ENCODE measurements at regions not wholly inside any gene's neighbourhood (a gene's known extent, or its start where the extent isn't known, plus 50 kb on each side); places are given as distances from the start of the nearest gene placed in this dataset.

- H4K5ac ChIP-seq (ENCODE audit: low read depth, low read length): no peak overlapping the region
- no peak overlapping the region for H3K9ac ChIP-seq (ENCODE audit: low read depth, low read length)
- H3K27me3 ChIP-seq (ENCODE audit: control insufficient read depth, insufficient read depth, low read length): peaks cover 7% of the 10 kb centered on the region
- H2BK5ac ChIP-seq (ENCODE audit: low read depth, low read length, poor library complexity, severe bottlenecking): no peak overlapping the region
- TF ChIP-seq MAFK (IDR thresholded peaks at IDR 0.05; ENCODE audit: low read depth, low read length) (no peak), CHD1 (IDR thresholded peaks at IDR 0.05; ENCODE audit: low read depth, low read length) (no peak), RFX5 (IDR thresholded peaks at IDR 0.05; ENCODE audit: low read depth, low read length) (no peak), RAD21 (IDR thresholded peaks at IDR 0.05; ENCODE audit: low read length) (no peak), RCOR1 (IDR thresholded peaks at IDR 0.05; ENCODE audit: insufficient replicate concordance, low read length) (no peak), SMC3 (IDR thresholded peaks at IDR 0.05; ENCODE audit: low read depth, low read length) (no peak), MXI1 (IDR thresholded peaks at IDR 0.05; ENCODE audit: borderline replicate concordance, low read depth, low read length) (no peak), FOS (IDR thresholded peaks at IDR 0.05; ENCODE audit: low read depth, low read length) (no peak), CEBPB (IDR thresholded peaks at IDR 0.05; ENCODE audit: low read depth, low read length) (no peak), MAZ (IDR thresholded peaks at IDR 0.05; ENCODE audit: borderline replicate concordance, low read depth, low read length) (no peak), POLR2A (IDR thresholded peaks at IDR 0.05; ENCODE audit: low read depth, low read length) (no peak), ELK1 (IDR thresholded peaks at IDR 0.05; ENCODE audit: borderline replicate concordance, low read depth, low read length) (no peak), BHLHE40 (IDR thresholded peaks at IDR 0.05; ENCODE audit: low read depth, low read length) (no peak), NFE2L2 (IDR thresholded peaks at IDR 0.05; ENCODE audit: low read depth, low read length) (no peak)
- TF ChIP-seq, protein P1, sequence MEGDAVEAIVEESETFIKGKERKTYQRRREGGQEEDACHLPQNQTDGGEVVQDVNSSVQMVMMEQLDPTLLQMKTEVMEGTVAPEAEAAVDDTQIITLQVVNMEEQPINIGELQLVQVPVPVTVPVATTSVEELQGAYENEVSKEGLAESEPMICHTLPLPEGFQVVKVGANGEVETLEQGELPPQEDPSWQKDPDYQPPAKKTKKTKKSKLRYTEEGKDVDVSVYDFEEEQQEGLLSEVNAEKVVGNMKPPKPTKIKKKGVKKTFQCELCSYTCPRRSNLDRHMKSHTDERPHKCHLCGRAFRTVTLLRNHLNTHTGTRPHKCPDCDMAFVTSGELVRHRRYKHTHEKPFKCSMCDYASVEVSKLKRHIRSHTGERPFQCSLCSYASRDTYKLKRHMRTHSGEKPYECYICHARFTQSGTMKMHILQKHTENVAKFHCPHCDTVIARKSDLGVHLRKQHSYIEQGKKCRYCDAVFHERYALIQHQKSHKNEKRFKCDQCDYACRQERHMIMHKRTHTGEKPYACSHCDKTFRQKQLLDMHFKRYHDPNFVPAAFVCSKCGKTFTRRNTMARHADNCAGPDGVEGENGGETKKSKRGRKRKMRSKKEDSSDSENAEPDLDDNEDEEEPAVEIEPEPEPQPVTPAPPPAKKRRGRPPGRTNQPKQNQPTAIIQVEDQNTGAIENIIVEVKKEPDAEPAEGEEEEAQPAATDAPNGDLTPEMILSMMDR (conservative IDR thresholded peaks at IDR 0.05; ENCODE audit: low read depth, low read length): no peak
- TF ChIP-seq, protein P2, sequence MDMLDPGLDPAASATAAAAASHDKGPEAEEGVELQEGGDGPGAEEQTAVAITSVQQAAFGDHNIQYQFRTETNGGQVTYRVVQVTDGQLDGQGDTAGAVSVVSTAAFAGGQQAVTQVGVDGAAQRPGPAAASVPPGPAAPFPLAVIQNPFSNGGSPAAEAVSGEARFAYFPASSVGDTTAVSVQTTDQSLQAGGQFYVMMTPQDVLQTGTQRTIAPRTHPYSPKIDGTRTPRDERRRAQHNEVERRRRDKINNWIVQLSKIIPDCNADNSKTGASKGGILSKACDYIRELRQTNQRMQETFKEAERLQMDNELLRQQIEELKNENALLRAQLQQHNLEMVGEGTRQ (IDR thresholded peaks at IDR 0.05; ENCODE audit: low read depth, low read length): no peak; the same call in 1 of the 2 replicates
- intact Hi-C loops (cut with micrococcal nuclease) (no loop called here), in situ Hi-C loops (cut with MboI; ENCODE audit: low sequenced_read_pairs) (no loop called here), dilution Hi-C loops (cut with HindIII; ENCODE audit: low sequenced_read_pairs, unreplicated experiment) (no loop called here)
- ChIA-PET CTCF (no interaction called here), POLR2A (ENCODE audit: unreplicated experiment) (no interaction called here)
- H2BK20ac ChIP-seq (ENCODE audit: low read depth, low read length): no peak overlapping the region
- peak; percentile 32; the same call in 1 of the 2 replicates for ATAC-seq (ENCODE audit: low read depth)
- no peak overlapping the region for H3K23ac ChIP-seq (ENCODE audit: low read depth, low read length)
- H3K4ac ChIP-seq (ENCODE audit: low read depth, low read length): no peak overlapping the region
- H2BK15ac ChIP-seq (ENCODE audit: low read depth, low read length): no peak overlapping the region
- no peak overlapping the region for H3K4me3 ChIP-seq (ENCODE audit: insufficient read depth, low read depth, low read length)
- H2AK5ac ChIP-seq (ENCODE audit: low read depth, low read length): no peak overlapping the region
- no peaks in the 10 kb centered on the region for H3K9me3 ChIP-seq (ENCODE audit: control insufficient read depth, insufficient read depth, low read length)
- no peak overlapping the region for H2BK120ac ChIP-seq (ENCODE audit: low read depth, low read length)
- H3K14ac ChIP-seq (replicated peaks; ENCODE audit: low read depth, low read length): no peak overlapping the region
- H2AK9ac ChIP-seq (replicated peaks; ENCODE audit: low read depth, low read length, poor library complexity): no peak overlapping the region
- H3K4me2 ChIP-seq (ENCODE audit: low read depth, low read length): no peak overlapping the region
- H3K27ac ChIP-seq (ENCODE audit: insufficient read depth, low read length): no peak overlapping the region
- H4K20me1 ChIP-seq (ENCODE audit: insufficient read depth, low read length): no peaks in the 10 kb centered on the region
- WGBS, 2 experiments (ENCODE audit: extremely low coverage in 2 of 2, insufficient read length in 1 of 2): 50% methylated on average over 1 of the region's 11 CpGs; no CpG with 5 or more reads in 1 of the 2 experiments
- H3K18ac ChIP-seq (ENCODE audit: low read depth, low read length): no peak overlapping the region
- H4K8ac ChIP-seq (ENCODE audit: low read depth in 2 of 2, low read length in 2 of 2): no peak overlapping the region
- H3K56ac ChIP-seq (ENCODE audit: extremely low read depth, insufficient read depth, low read length): no peak overlapping the region
- H3K79me1 ChIP-seq (ENCODE audit: low read depth in 1 of 2, low read length in 2 of 2): no peaks in the 10 kb centered on the region
- BruUV-seq (replicated peaks): no TSS peak
- H4K91ac ChIP-seq (ENCODE audit: insufficient read depth, low read depth, low read length): no peak overlapping the region
- H3K4me1 ChIP-seq (ENCODE audit: control insufficient read depth, insufficient read depth, low read length): no peaks in the 10 kb centered on the region; the same call in 1 of the 2 replicates
- peak overlapping the region; percentile 72 for H2AFZ ChIP-seq (replicated peaks; ENCODE audit: low read length, poor library complexity)
- peak; percentile 36 for DNase-seq
- no peaks in the 10 kb centered on the region for H3K36me3 ChIP-seq (ENCODE audit: control insufficient read depth, insufficient read depth, low read length)
- no peaks in the 10 kb centered on the region; the same call in 1 of the 2 replicates for H3K9me1 ChIP-seq (ENCODE audit: insufficient read depth, low read length)
These were observed 116.6 kb upstream of the IQSEC1 start for GRCh38 chr3:13189639-13190377.
